ENCODE measurements at regions not wholly inside any gene's neighbourhood (a gene's known extent, or its start where the extent isn't known, plus 50 kb on each side); places are given as distances from the start of the nearest gene placed in this dataset.

- no peak for TF ChIP-seq HDGF (IDR thresholded peaks at IDR 0.05; ENCODE audit: borderline replicate concordance)
- no peak for TF ChIP-seq ARNT (IDR thresholded peaks at IDR 0.05)
- no peak for DNase-seq (ENCODE audit: extremely low spot score)
- CTCF ChIA-PET: no interaction called here
- POLR2A ChIA-PET: interaction anchor here (0.7 kb wide), 1 partner anchor 130 kb away, joined by 3 read pairs; no protein-coding TSS in a partner anchor
Observed at GRCh38 chr1:53378061-53378460, 50.2 kb upstream of the LRP8 start.

GRCh38 chr1:53378932-53379661 lies 51.2 kb upstream of the LRP8 start:
- ChIA-PET CTCF (no interaction called here), POLR2A (no interaction called here)
- no peak for DNase-seq (ENCODE audit: extremely low spot score)
- TF ChIP-seq FOXM1 (IDR thresholded peaks at IDR 0.05; ENCODE audit: borderline replicate concordance) (no peak), SUZ12 (IDR thresholded peaks at IDR 0.05) (no peak), FOXK2 (IDR thresholded peaks at IDR 0.05) (no peak), ARNT (IDR thresholded peaks at IDR 0.05) (no peak), LEF1 (IDR thresholded peaks at IDR 0.05; ENCODE audit: borderline replicate concordance) (no peak), HDGF (IDR thresholded peaks at IDR 0.05; ENCODE audit: borderline replicate concordance) (no peak), CTBP1 (IDR thresholded peaks at IDR 0.05; ENCODE audit: borderline replicate concordance) (no peak), PKNOX1 (IDR thresholded peaks at IDR 0.05) (no peak), ELF4 (IDR thresholded peaks at IDR 0.05) (no peak), TARDBP (IDR thresholded peaks at IDR 0.05) (no peak), ZNF384 (IDR thresholded peaks at IDR 0.05) (no peak), FOXA1 (IDR thresholded peaks at IDR 0.05) (no peak), L3MBTL2 (conservative IDR thresholded peaks at IDR 0.05) (no peak), NFRKB (IDR thresholded peaks at IDR 0.05) (no peak), SP1 (IDR thresholded peaks at IDR 0.05) (no peak), BHLHE40 (IDR thresholded peaks at IDR 0.05; ENCODE audit: borderline replicate concordance) (no peak)

DNA sequence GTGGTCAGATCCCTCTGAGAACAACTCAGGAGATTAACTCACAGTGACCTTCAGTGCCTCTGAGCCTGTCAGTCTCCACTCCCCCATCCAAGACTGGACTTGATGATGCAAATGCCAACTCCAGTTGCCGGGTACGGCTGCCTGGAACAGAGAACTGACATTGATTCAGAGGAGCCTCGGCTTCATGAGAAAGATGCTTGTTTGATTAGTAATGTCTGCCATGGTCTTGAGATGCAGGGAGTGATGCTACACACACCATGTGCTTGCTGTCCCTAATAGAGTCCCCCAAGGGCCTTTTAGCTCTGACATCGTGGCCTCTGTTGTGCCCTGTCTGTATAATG lies 51.8 kb upstream of the LRP8 start:
- ChIA-PET POLR2A (no interaction called here), CTCF (no interaction called here)
- DNase-seq (ENCODE audit: extremely low spot score): no peak
- TF ChIP-seq TARDBP (IDR thresholded peaks at IDR 0.05) (no peak), SP1 (IDR thresholded peaks at IDR 0.05) (no peak), FOXK2 (IDR thresholded peaks at IDR 0.05) (no peak), PKNOX1 (IDR thresholded peaks at IDR 0.05) (no peak), ZNF384 (IDR thresholded peaks at IDR 0.05) (no peak), NFRKB (IDR thresholded peaks at IDR 0.05) (no peak), FOXA1 (IDR thresholded peaks at IDR 0.05) (no peak), SUZ12 (IDR thresholded peaks at IDR 0.05) (no peak), LEF1 (IDR thresholded peaks at IDR 0.05; ENCODE audit: borderline replicate concordance) (no peak)

DNA sequence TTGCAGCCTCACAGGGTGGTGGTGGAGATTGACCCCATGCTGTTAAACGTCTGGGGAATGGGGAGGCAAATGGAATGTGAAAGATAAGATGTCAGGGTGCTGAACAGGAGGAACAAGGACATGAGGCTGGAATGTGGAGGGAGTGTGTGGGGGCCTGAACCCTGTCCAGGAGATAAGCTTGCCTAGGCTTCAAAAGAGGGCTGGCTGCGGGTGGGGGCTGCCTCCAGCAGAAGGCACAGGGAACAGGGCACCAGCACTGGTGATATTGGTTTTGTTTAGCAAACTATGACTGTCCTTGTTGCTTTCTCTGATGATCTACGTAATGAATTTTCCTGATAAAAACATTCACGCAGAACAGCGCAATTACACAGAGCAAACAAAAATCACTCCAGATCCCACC lies 52.4 kb upstream of the LRP8 start:
- ChIA-PET POLR2A (no interaction called here), CTCF (no interaction called here)
- TF ChIP-seq BHLHE40 (IDR thresholded peaks at IDR 0.05; ENCODE audit: borderline replicate concordance) (no peak), CTBP1 (IDR thresholded peaks at IDR 0.05; ENCODE audit: borderline replicate concordance) (no peak), L3MBTL2 (conservative IDR thresholded peaks at IDR 0.05) (no peak), FOXK2 (IDR thresholded peaks at IDR 0.05) (no peak), SP1 (IDR thresholded peaks at IDR 0.05) (no peak), ARNT (IDR thresholded peaks at IDR 0.05) (no peak), FOXA1 (IDR thresholded peaks at IDR 0.05) (no peak), ZNF384 (IDR thresholded peaks at IDR 0.05) (no peak), FOXM1 (IDR thresholded peaks at IDR 0.05; ENCODE audit: borderline replicate concordance) (no peak)
- DNase-seq (ENCODE audit: extremely low spot score): no peak

DNA sequence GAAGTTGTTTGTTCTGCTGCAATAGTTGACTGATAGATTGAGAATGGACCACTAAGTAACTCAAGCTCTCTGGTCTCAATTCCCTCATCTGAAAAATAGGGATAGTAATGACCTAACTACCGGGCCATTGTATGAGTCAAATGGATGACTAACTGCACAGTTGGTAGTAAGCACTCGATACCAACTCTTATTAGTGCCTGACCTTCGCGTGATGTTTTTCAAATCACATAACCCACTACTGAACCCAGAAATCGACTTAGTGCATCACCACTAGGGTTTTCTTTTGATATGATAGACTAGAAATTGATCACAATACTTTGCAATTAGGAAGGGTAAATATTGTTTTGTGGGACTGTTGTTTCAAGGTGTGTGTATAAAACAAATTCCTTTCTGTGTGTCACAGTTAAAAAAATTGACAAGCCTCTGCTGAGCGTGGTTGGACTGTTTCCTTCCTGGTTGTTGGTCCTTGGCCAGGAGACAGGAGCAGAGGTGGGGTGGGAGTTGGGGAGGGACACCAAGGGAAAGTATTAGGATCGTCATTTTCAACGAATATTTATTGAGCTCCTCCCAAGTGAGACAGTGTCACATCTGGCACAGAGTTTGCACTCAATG lies 54.0 kb upstream of the LRP8 start:
- CTCF ChIA-PET: no interaction called here
- no peak for DNase-seq (ENCODE audit: extremely low spot score)

More for the DNA sequence above, 54.0 kb upstream of the LRP8 start:
- POLR2A ChIA-PET: no interaction called here
- TF ChIP-seq FOXM1 (IDR thresholded peaks at IDR 0.05; ENCODE audit: borderline replicate concordance): no peak
- no peak for TF ChIP-seq FOXK2 (IDR thresholded peaks at IDR 0.05)
- no peak for TF ChIP-seq ARNT (IDR thresholded peaks at IDR 0.05)
- no peak for TF ChIP-seq LEF1 (IDR thresholded peaks at IDR 0.05; ENCODE audit: borderline replicate concordance)
- TF ChIP-seq FOXA1 (IDR thresholded peaks at IDR 0.05): no peak
- TF ChIP-seq NFRKB (IDR thresholded peaks at IDR 0.05): no peak
- TF ChIP-seq SUZ12 (IDR thresholded peaks at IDR 0.05): no peak
- TF ChIP-seq CTBP1 (IDR thresholded peaks at IDR 0.05; ENCODE audit: borderline replicate concordance): no peak
- no peak for TF ChIP-seq L3MBTL2 (conservative IDR thresholded peaks at IDR 0.05)
- TF ChIP-seq ZNF384 (IDR thresholded peaks at IDR 0.05): no peak
- TF ChIP-seq TARDBP (IDR thresholded peaks at IDR 0.05): no peak
- TF ChIP-seq BHLHE40 (IDR thresholded peaks at IDR 0.05; ENCODE audit: borderline replicate concordance): no peak
- no peak for TF ChIP-seq SP1 (IDR thresholded peaks at IDR 0.05)
- no peak for TF ChIP-seq HDGF (IDR thresholded peaks at IDR 0.05; ENCODE audit: borderline replicate concordance)
- no peak for TF ChIP-seq PKNOX1 (IDR thresholded peaks at IDR 0.05)
- TF ChIP-seq ELF4 (IDR thresholded peaks at IDR 0.05): no peak
